Endothelial cell of umbilical vein (primary cell): ENCODE measurements at regions not wholly inside any gene's neighbourhood (a gene's known extent, or its start where the extent isn't known, plus 50 kb on each side); places are given as distances from the start of the nearest gene placed in this dataset.

Experiments
- CTCF ChIP-seq, 2 donors: IDR thresholded peaks; 1 replicate in 1 of 2; 2 replicates in 1 of 2; pipeline ENCODE4 v1.5.1; 2011; ENCODE audit warnings: low read length in 2 of 2, mild to moderate bottlenecking in 2 of 2, moderate library complexity in 2 of 2, control low read depth in 1 of 2, inconsistent platforms in 1 of 2, low read depth in 1 of 2; ENCODE audit not compliant: insufficient read depth in 1 of 2; ENCODE audit errors: extremely low read depth in 1 of 2
- MYC ChIP-seq: IDR thresholded peaks from one replicate; pipeline ENCODE4 v1.6.1; 2011; ENCODE audit warnings: mild to moderate bottlenecking, low read depth, low read length
- POLR2A ChIP-seq: IDR thresholded peaks from 2 replicates; pipeline ENCODE4 v1.6.1; 2012; ENCODE audit warnings: low read depth, mild to moderate bottlenecking, control low read depth, low read length

- no peak for TF ChIP-seq CTCF (IDR thresholded peaks at IDR 0.05; ENCODE audit: extremely low read depth in 1 of 2, insufficient read depth in 1 of 2, low read depth in 1 of 2, low read length in 2 of 2)
- no peak for TF ChIP-seq POLR2A
- TF ChIP-seq MYC: no peak
Observed at GRCh38 chr3:145698250-145698649, 462.7 kb downstream of the PLOD2 start.
